H1 (cell line): ENCODE measurements at regions not wholly inside any gene's neighbourhood (a gene's known extent, or its start where the extent isn't known, plus 50 kb on each side); places are given as distances from the start of the nearest gene placed in this dataset.

Source experiments
- CTCF ChIA-PET: fragments of 300-600 bp; sonication (Branson Sonifier 250); formaldehyde crosslinking; loops from one replicate; lab custom pipeline; 2021; ENCODE audit not compliant: partially characterized antibody; lab: Charles Lee
- POLR2A ChIA-PET: fragments of 300-600 bp; sonication (Branson Sonifier 250); formaldehyde crosslinking; loops from one replicate; lab custom pipeline; 2021; ENCODE audit warnings: inconsistent platforms; ENCODE audit not compliant: partially characterized antibody; lab: Charles Lee
- DNase-seq, 2 experiments: peaks; one replicate each; pipeline versions ENCODE4 v3.0.0 to v3.0.0-alpha.2; 2010 to 2022; ENCODE audit warnings: low spot score in 2 of 2, low read depth in 1 of 2, mixed read lengths in 1 of 2
- FAIRE-seq: peaks from 2 replicates; lab custom pipeline; 2011; peaks lifted over from hg19 to GRCh38; lab: Jason Lieb, UNC
- H2AFZ ChIP-seq: 2 replicates; pipeline ENCODE4 v1.8.1; 2012; ENCODE audit warnings: low read length, inconsistent platforms
- H2AK5ac ChIP-seq: 2 replicates; pipeline ENCODE4 v1.6.1; 2013; ENCODE audit warnings: low read depth, low read length
- H2BK120ac ChIP-seq: replicated peaks from 2 replicates; pipeline ENCODE3; 2013; ENCODE audit warnings: low read depth, low read length, inconsistent platforms
- H2BK12ac ChIP-seq: 2 replicates; pipeline ENCODE4 v1.6.1; 2013; ENCODE audit warnings: low read depth, low read length
- H2BK15ac ChIP-seq: 2 replicates; pipeline ENCODE4 v1.6.1; 2013; ENCODE audit warnings: low read length
- H2BK20ac ChIP-seq: 2 replicates; pipeline ENCODE4 v1.6.1; 2013; ENCODE audit warnings: low read length
- H2BK5ac ChIP-seq: 2 replicates; pipeline ENCODE4 v1.6.1; 2013; ENCODE audit warnings: low read depth, low read length
- H3K14ac ChIP-seq: 2 replicates; pipeline ENCODE4 v1.6.1; 2013; ENCODE audit warnings: inconsistent platforms; ENCODE audit not compliant: insufficient read length
- H3K18ac ChIP-seq: 2 replicates; pipeline ENCODE4 v1.6.1; 2013; ENCODE audit warnings: low read length; ENCODE audit errors: extremely low read depth
- H3K23ac ChIP-seq: 2 replicates; pipeline ENCODE4 v1.6.1; 2013; ENCODE audit warnings: inconsistent platforms; ENCODE audit not compliant: insufficient read length
- H3K23me2 ChIP-seq: 2 replicates; pipeline ENCODE4 v1.6.1; 2013; ENCODE audit warnings: low read depth, low read length
- H3K27ac ChIP-seq: 2 replicates; pipeline ENCODE4 v1.6.1; 2011; ENCODE audit warnings: low read depth, low read length, inconsistent platforms
- H3K27me3 ChIP-seq, 4 experiments: replicated peaks in 1 of 4; 1 replicate in 1 of 4; 2 replicates in 3 of 4; pipeline versions ENCODE4 v1.6.1 to v1.8.1; 2011 to 2013; ENCODE audit warnings: low read length in 3 of 4, mild to moderate bottlenecking in 3 of 4, inconsistent platforms in 2 of 4, mixed read lengths in 2 of 4, moderate library complexity in 1 of 4; ENCODE audit not compliant: control insufficient read depth in 3 of 4, insufficient read depth in 3 of 4; ENCODE audit errors: extremely low read depth in 1 of 4
- H3K36me3 ChIP-seq, 4 experiments: 2 replicates each; pipeline versions ENCODE4 v1.6.1 to v1.8.1; 2011 to 2013; ENCODE audit warnings: mild to moderate bottlenecking in 4 of 4, low read length in 3 of 4, moderate library complexity in 2 of 4, control low read depth in 1 of 4, inconsistent platforms in 1 of 4; ENCODE audit not compliant: insufficient read depth in 4 of 4, control insufficient read depth in 2 of 4
- H3K4ac ChIP-seq: replicated peaks from 2 replicates; pipeline ENCODE3; 2013; ENCODE audit warnings: low read length, low read depth, mixed read lengths, inconsistent platforms; ENCODE audit not compliant: insufficient read length
- H3K4me1 ChIP-seq, 4 experiments: replicated peaks in 1 of 4; 1 replicate in 1 of 4; 2 replicates in 3 of 4; pipeline versions ENCODE4 v1.6.1 to v1.8.1; 2011 to 2013; ENCODE audit warnings: low read length in 3 of 4, inconsistent platforms in 2 of 4, mixed read lengths in 1 of 4; ENCODE audit not compliant: insufficient read depth in 4 of 4, control insufficient read depth in 3 of 4
- H3K4me2 ChIP-seq, 2 experiments: 2 replicates each; pipeline versions ENCODE4 v1.6.1 to v1.8.1; 2011 to 2013; ENCODE audit warnings: low read depth in 2 of 2, low read length in 2 of 2, control low read depth in 1 of 2, inconsistent platforms in 1 of 2, mild to moderate bottlenecking in 1 of 2; ENCODE audit not compliant: insufficient read depth in 1 of 2
- H3K4me3 ChIP-seq, 4 experiments: fragments of 200-600, 300-600 bp in 1 of 4; sonication (generic), shearing (Covaris generic), sonication (Bioruptor Twin) in 1 of 4; 2 replicates each; pipeline versions ENCODE4 v1.5.1 to v1.8.1; 2011 to 2016; ENCODE audit warnings: low read length in 4 of 4, low read depth in 3 of 4, control low read depth in 2 of 4, inconsistent platforms in 2 of 4, mild to moderate bottlenecking in 2 of 4, mixed read lengths in 1 of 4, moderate library complexity in 1 of 4; ENCODE audit not compliant: insufficient read depth in 2 of 4; ENCODE audit errors: extremely low read depth in 1 of 4
- H3K56ac ChIP-seq: replicated peaks from 2 replicates; pipeline ENCODE3; 2013; ENCODE audit warnings: low read depth, mild to moderate bottlenecking, mixed read lengths, low read length, inconsistent platforms; ENCODE audit not compliant: insufficient read length
- H3K79me1 ChIP-seq: 2 replicates; pipeline ENCODE4 v1.6.1; 2013; ENCODE audit warnings: low read depth, low read length, control low read depth
- H3K79me2 ChIP-seq, 2 experiments: 2 replicates each; pipeline versions ENCODE4 v1.6.1 to v1.8.1; 2012 to 2013; ENCODE audit warnings: low read length in 2 of 2, mild to moderate bottlenecking in 2 of 2, inconsistent platforms in 1 of 2; ENCODE audit not compliant: insufficient read depth in 2 of 2, control insufficient read depth in 1 of 2
- H3K9ac ChIP-seq, 4 experiments: replicated peaks in 1 of 4; 1 replicate in 1 of 4; 2 replicates in 3 of 4; pipeline versions ENCODE4 v1.6.1 to v1.8.1; 2011 to 2013; ENCODE audit warnings: low read depth in 3 of 4, low read length in 3 of 4, control low read depth in 2 of 4, mild to moderate bottlenecking in 2 of 4, moderate library complexity in 2 of 4, inconsistent platforms in 1 of 4; ENCODE audit errors: extremely low read depth in 1 of 4
- H3K9me3 ChIP-seq, 2 experiments: 2 replicates each; pipeline versions ENCODE4 v1.6.1 to v1.8.1; 2012 to 2013; ENCODE audit warnings: mild to moderate bottlenecking in 2 of 2, moderate library complexity in 2 of 2, control low read depth in 1 of 2, inconsistent platforms in 1 of 2, low read depth in 1 of 2, low read length in 1 of 2, mixed read lengths in 1 of 2; ENCODE audit not compliant: insufficient read depth in 2 of 2
- H4K20me1 ChIP-seq, 2 experiments: replicated peaks in 1 of 2; 2 replicates each; pipeline versions ENCODE3 to v1.8.1; 2011 to 2013; ENCODE audit warnings: inconsistent platforms in 2 of 2, low read length in 2 of 2, mild to moderate bottlenecking in 1 of 2; ENCODE audit not compliant: insufficient read depth in 2 of 2, control insufficient read depth in 1 of 2
- H4K5ac ChIP-seq: 2 replicates; pipeline ENCODE4 v1.6.1; 2013; ENCODE audit warnings: low read length, low read depth, mixed read lengths, inconsistent platforms; ENCODE audit not compliant: insufficient read length
- H4K8ac ChIP-seq: 2 replicates; pipeline ENCODE4 v1.8.0; 2013; ENCODE audit warnings: mild to moderate bottlenecking, moderate library complexity, low read length, inconsistent platforms; ENCODE audit not compliant: insufficient read depth; ENCODE audit errors: extremely low read depth
- H4K91ac ChIP-seq: replicated peaks from 2 replicates; pipeline ENCODE3; 2013; ENCODE audit warnings: low read length, mixed read lengths, inconsistent platforms; ENCODE audit not compliant: insufficient read length
- CHD1 ChIP-seq: IDR thresholded peaks from 2 replicates; pipeline ENCODE4 v1.6.1; 2012; ENCODE audit warnings: low read depth, low read length, improper control_type of control experiment
- CHD2 ChIP-seq: IDR thresholded peaks from 2 replicates; pipeline ENCODE4 v1.6.1; 2012; ENCODE audit warnings: low read length, improper control_type of control experiment
- CTCF ChIP-seq, 3 experiments: IDR thresholded peaks; 1 replicate in 2 of 3; 2 replicates in 1 of 3; pipeline versions ENCODE4 v1.5.1 to v1.6.1; 2011; ENCODE audit warnings: low read length in 3 of 3, mild to moderate bottlenecking in 3 of 3, inconsistent platforms in 2 of 3, low read depth in 1 of 3, moderate library complexity in 1 of 3; ENCODE audit not compliant: insufficient read depth in 1 of 3; ENCODE audit errors: control extremely low read depth in 1 of 3
- HDAC2 ChIP-seq, 2 experiments: fragments of 300-600 bp in 1 of 2; sonication (generic) in 1 of 2; IDR thresholded peaks; 2 replicates each; pipeline ENCODE4 v1.6.1; 2011 to 2012; ENCODE audit warnings: low read depth in 2 of 2, low read length in 2 of 2, mild to moderate bottlenecking in 2 of 2, moderate library complexity in 2 of 2, borderline replicate concordance in 1 of 2, inconsistent platforms in 1 of 2
- PHF8 ChIP-seq: fragments of 200-600 bp; sonication (generic); conservative IDR thresholded peaks from 2 replicates; pipeline ENCODE4 v1.7.1; 2012; ENCODE audit warnings: low read depth, mild to moderate bottlenecking, inconsistent platforms, low read length, moderate library complexity
- POLR2AphosphoS5 ChIP-seq: IDR thresholded peaks from 2 replicates; pipeline ENCODE4 v1.6.1; 2011; ENCODE audit warnings: low read depth, low read length
- RBBP5 ChIP-seq: IDR thresholded peaks from 2 replicates; pipeline ENCODE4 v1.7.1; 2012; ENCODE audit warnings: low read depth, mild to moderate bottlenecking, inconsistent platforms, low read length, moderate library complexity, borderline replicate concordance
- RXRA ChIP-seq: IDR thresholded peaks from 2 replicates; pipeline ENCODE4 v1.6.1; 2011; ENCODE audit warnings: low read depth, mild to moderate bottlenecking, low read length, moderate library complexity; ENCODE audit not compliant: insufficient read depth
- SIN3A ChIP-seq, 2 experiments: IDR thresholded peaks in 1 of 2; conservative IDR thresholded peaks in 1 of 2; 2 replicates each; pipeline ENCODE4 v1.6.1; 2011 to 2012; ENCODE audit warnings: low read length in 2 of 2, improper control_type of control experiment in 1 of 2, low read depth in 1 of 2, mild to moderate bottlenecking in 1 of 2
- SIX5 ChIP-seq: IDR thresholded peaks from 2 replicates; pipeline ENCODE4 v1.6.1; 2011; ENCODE audit warnings: mild to moderate bottlenecking, low read depth, low read length
- SP4 ChIP-seq: IDR thresholded peaks from 2 replicates; pipeline ENCODE4 v1.6.1; 2012; ENCODE audit warnings: low read length, inconsistent platforms
- SRF ChIP-seq: IDR thresholded peaks from 2 replicates; pipeline ENCODE4 v1.6.1; 2011; ENCODE audit warnings: mild to moderate bottlenecking, low read depth, low read length, moderate library complexity
- YY1 ChIP-seq: IDR thresholded peaks from 2 replicates; pipeline ENCODE4 v1.6.1; 2011; ENCODE audit warnings: low read depth, mild to moderate bottlenecking, low read length
- WGBS, 2 experiments: shearing (Covaris generic) in 1 of 2; methylation state at CpG; one replicate each; pipeline versions ENCODE4 v1.1.6 to v1.1.7; 2013 to 2015; ENCODE audit warnings: low lambda C conversion rate in 2 of 2, mixed read lengths in 2 of 2, inconsistent platforms in 1 of 2, low coverage in 1 of 2, missing lambda C conversion rate in 1 of 2; ENCODE audit not compliant: insufficient replicate concordance in 2 of 2, insufficient coverage in 1 of 2, insufficient read length in 1 of 2; ENCODE audit errors: extremely low coverage in 1 of 2, missing lambda C conversion rate in 1 of 2; 5-methylcytosine and 5-hydroxymethylcytosine counted together

DNA sequence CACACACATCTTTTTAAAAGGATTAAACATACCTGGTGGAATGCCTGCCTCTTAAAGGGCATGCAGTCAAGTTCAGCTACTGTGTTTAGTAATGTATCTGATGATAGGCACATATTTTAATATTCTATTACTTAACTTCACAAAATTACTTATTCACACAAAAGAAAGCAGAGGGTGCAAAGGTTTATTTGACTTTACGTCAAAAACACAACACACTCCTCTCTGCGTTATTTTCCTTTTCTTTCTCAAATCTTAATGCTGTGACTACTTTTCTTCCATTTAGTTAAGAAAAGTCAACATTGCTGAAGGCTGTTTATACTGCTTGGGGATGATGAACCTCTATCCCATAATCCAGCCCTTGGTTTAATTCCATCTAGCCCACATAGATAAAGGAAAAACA lies 127.9 kb upstream of the ST6GAL2 start:
- no peak overlapping the region for H2BK20ac ChIP-seq
- no peak overlapping the region for H3K4me3 ChIP-seq
- no peak overlapping the region for H4K5ac ChIP-seq
- no peak overlapping the region for H3K18ac ChIP-seq
- no peaks in the 10 kb centered on the region for H3K79me2 ChIP-seq
- no peak overlapping the region for H4K8ac ChIP-seq
- no peak overlapping the region for H2BK5ac ChIP-seq
- H3K56ac ChIP-seq: no peak overlapping the region
- POLR2A ChIA-PET: no interaction called here
- no peaks in the 10 kb centered on the region for H3K79me1 ChIP-seq
- H2BK15ac ChIP-seq: no peak overlapping the region
- 93% methylated on average over 2 of the region's 2 CpGs; no CpG with 5 or more reads in 1 of the 2 experiments for WGBS, 2 experiments
- FAIRE-seq (no peak), DNase-seq (no peak)
- no peak overlapping the region for H3K4ac ChIP-seq
- H4K91ac ChIP-seq: no peak overlapping the region
- H3K23ac ChIP-seq: no peak overlapping the region
- H3K27ac ChIP-seq: no peak overlapping the region
- H3K36me3 ChIP-seq: no peaks in the 10 kb centered on the region
- no peak overlapping the region for H3K9ac ChIP-seq
- H4K20me1 ChIP-seq: no peaks in the 10 kb centered on the region
- CTCF ChIA-PET: no interaction called here
- no peak overlapping the region for H3K14ac ChIP-seq
- no peaks in the 10 kb centered on the region for H3K23me2 ChIP-seq
- H3K9me3 ChIP-seq: no peaks in the 10 kb centered on the region
- no peaks in the 10 kb centered on the region for H3K27me3 ChIP-seq
- no peak overlapping the region for H2AK5ac ChIP-seq
- no peak overlapping the region for H2BK12ac ChIP-seq
- no peak overlapping the region for H3K4me2 ChIP-seq
- H3K4me1 ChIP-seq: no peaks in the 10 kb centered on the region
- H2BK120ac ChIP-seq: no peak overlapping the region
- no peak overlapping the region for H2AFZ ChIP-seq
- TF ChIP-seq CTCF (IDR thresholded peaks at IDR 0.05; ENCODE audit: control extremely low read depth in 1 of 3, insufficient read depth in 1 of 3, low read depth in 1 of 3, low read length in 3 of 3): no peak
- TF ChIP-seq SP4: no peak
- TF ChIP-seq RXRA: no peak
- TF ChIP-seq PHF8: no peak
- TF ChIP-seq CHD2: no peak
- no peak for TF ChIP-seq SRF
- TF ChIP-seq RBBP5: no peak
- TF ChIP-seq POLR2AphosphoS5: no peak
- no peak for TF ChIP-seq YY1
- no peak for TF ChIP-seq SIX5
- no peak for TF ChIP-seq SIN3A (conservative IDR thresholded peaks at IDR 0.05 in 1 of 2, IDR thresholded peaks at IDR 0.05 in 1 of 2; ENCODE audit: low read depth in 1 of 2, low read length in 2 of 2)
- no peak for TF ChIP-seq HDAC2 (IDR thresholded peaks at IDR 0.05; ENCODE audit: borderline replicate concordance in 1 of 2, low read depth in 2 of 2, low read length in 2 of 2)
- TF ChIP-seq CHD1: no peak
